Heart left ventricle (tissue), 16 donors: ENCODE measurements at regions not wholly inside any gene's neighbourhood (a gene's known extent, or its start where the extent isn't known, plus 50 kb on each side); places are given as distances from the start of the nearest gene placed in this dataset.
A peak's percentile ranks its signal among the peaks of the same experiment; 100 is the strongest.

ENCODE experiments used
- ATAC-seq, 4 donors: fragments of 200-7000 bp; cut with Tn5 transposase; one replicate each; pipeline ENCODE4 v1.9.1; 2020 to 2022; ENCODE audit warnings: moderate library complexity in 4 of 4, mild to moderate bottlenecking in 3 of 4, moderate number of reproducible peaks in 1 of 4
- DNase-seq, 5 donors: peaks; one replicate each; pipeline ENCODE4 v3.0.0-alpha.2; 2020
- H3K27ac ChIP-seq, 12 donors: fragments of 200-600 bp; sonication (generic) in 4 of 12; one replicate each; pipeline versions ENCODE4 v1.5.0 to v1.8.0; 2016 to 2022; ENCODE audit warnings: mild to moderate bottlenecking in 2 of 12
- H3K27me3 ChIP-seq, 9 donors: fragments of 200-600 bp; sonication (generic) in 2 of 9; one replicate each; pipeline versions ENCODE4 v1.5.1 to v1.8.0; 2016 to 2022; ENCODE audit warnings: mild to moderate bottlenecking in 3 of 9
- H3K36me3 ChIP-seq, 9 donors: fragments of 200-600 bp; sonication (generic) in 2 of 9; one replicate each; pipeline versions ENCODE4 v1.5.0 to v1.8.0; 2018 to 2022; ENCODE audit warnings: mild to moderate bottlenecking in 2 of 9
- H3K4me1 ChIP-seq, 12 donors: fragments of 200-600 bp; sonication (generic) in 4 of 12; one replicate each; pipeline versions ENCODE4 v1.5.0 to v1.8.0; 2016 to 2022; ENCODE audit warnings: mild to moderate bottlenecking in 3 of 12
- H3K4me3 ChIP-seq, 12 donors: fragments of 200-600 bp; sonication (generic) in 4 of 12; one replicate each; pipeline versions ENCODE4 v1.5.0 to v1.8.0; 2017 to 2022; ENCODE audit warnings: mild to moderate bottlenecking in 9 of 12, moderate library complexity in 4 of 12
- H3K9me3 ChIP-seq, 12 donors: fragments of 200-600 bp; sonication (generic) in 4 of 12; one replicate each; pipeline versions ENCODE4 v1.5.0 to v1.8.0; 2016 to 2022; ENCODE audit warnings: mild to moderate bottlenecking in 1 of 12
- POLR2A ChIP-seq, 2 donors: fragments of 450-650 bp; IDR thresholded peaks; one replicate each; pipeline ENCODE4 v1.6.1; 2017; ENCODE audit warnings: antibody characterized with exemption in 2 of 2, mild to moderate bottlenecking in 2 of 2, moderate library complexity in 2 of 2
- WGBS, 4 donors: extraction: QIAGEN DNeasy Blood & Tissue Kit in 2 of 4; methylation state at CpG; one replicate each; pipeline versions ENCODE4 v1.1.5 to v1.1.7; 2013 to 2018; 5-methylcytosine and 5-hydroxymethylcytosine counted together
- intact Hi-C, 10 donors: fragments of 100-400 bp; cut with DNase I; formaldehyde crosslinking; loops; one replicate each; pipeline versions ENCODE4 v1.11.1 to v1.14.2; 2022
- TF ChIP-seq, protein P1 (sequence below), 12 donors: fragments of 200-600 bp; sonication (generic) in 4 of 12; IDR thresholded peaks; one replicate each; pipeline versions ENCODE4 v1.5.0 to v1.8.0; 2018 to 2022; ENCODE audit warnings: antibody characterized with exemption in 12 of 12, mild to moderate bottlenecking in 5 of 12
- donor health status: ischemic (EF 13 %, LVEDD 7.1; RV severe dilation, severe dysfunction).
- donor health status: healthy with polysubstance abuse.
- donor health status: DM: no; HTN: yes; CAD: no.
- donor health status: DM: no; HTN: no; CAD: no.
- donor health status: ischemic (EF 25% LVEDD 6.9; RV normal size, moderate dysfunction).
- donor health status: ischemic (EF 25% LVEDD 5.7; RV mildly dilated, moderate dysfunction).
- donor health status: healthy.
- donor health status: DM: yes; HTN: yes; CAD: no.
- donor health status: ischemic (EF 35%, LVEDD 5.7; RV mildly dilated, moderate dysfunction).
- donor health status: nonischemic (EF 11% LVEDD 7.7; RV severe dilation, severe dysfunction).
- donor health status: DM: yes; HTN: yes; CAD: no.
- donor health status: PGD.
- donor health status: ischemic (EF 29% LVEDD 5.4; RV normal size, mild dysfunction).
- donor health status: nonischemic (EF 23%, LVEDD 6.1; RV moderate dilation, normal function).

- peaks cover 0 to 4% (median 0%) of the 10 kb centered on the region in 12 donors for H3K9me3 ChIP-seq
- no peak for ATAC-seq
- H3K4me1 ChIP-seq: no peaks in the 10 kb centered on the region
- no peak overlapping the region for H3K4me3 ChIP-seq
- WGBS, 4 donors: 69 to 76% (median 72%) methylated on average over 3 of the region's 3 CpGs
- intact Hi-C loops: no loop called here
- DNase-seq: no peak
- TF ChIP-seq, protein P1, sequence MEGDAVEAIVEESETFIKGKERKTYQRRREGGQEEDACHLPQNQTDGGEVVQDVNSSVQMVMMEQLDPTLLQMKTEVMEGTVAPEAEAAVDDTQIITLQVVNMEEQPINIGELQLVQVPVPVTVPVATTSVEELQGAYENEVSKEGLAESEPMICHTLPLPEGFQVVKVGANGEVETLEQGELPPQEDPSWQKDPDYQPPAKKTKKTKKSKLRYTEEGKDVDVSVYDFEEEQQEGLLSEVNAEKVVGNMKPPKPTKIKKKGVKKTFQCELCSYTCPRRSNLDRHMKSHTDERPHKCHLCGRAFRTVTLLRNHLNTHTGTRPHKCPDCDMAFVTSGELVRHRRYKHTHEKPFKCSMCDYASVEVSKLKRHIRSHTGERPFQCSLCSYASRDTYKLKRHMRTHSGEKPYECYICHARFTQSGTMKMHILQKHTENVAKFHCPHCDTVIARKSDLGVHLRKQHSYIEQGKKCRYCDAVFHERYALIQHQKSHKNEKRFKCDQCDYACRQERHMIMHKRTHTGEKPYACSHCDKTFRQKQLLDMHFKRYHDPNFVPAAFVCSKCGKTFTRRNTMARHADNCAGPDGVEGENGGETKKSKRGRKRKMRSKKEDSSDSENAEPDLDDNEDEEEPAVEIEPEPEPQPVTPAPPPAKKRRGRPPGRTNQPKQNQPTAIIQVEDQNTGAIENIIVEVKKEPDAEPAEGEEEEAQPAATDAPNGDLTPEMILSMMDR (IDR thresholded peaks at IDR 0.05): no peak
- TF ChIP-seq POLR2A (IDR thresholded peaks at IDR 0.05): no peak
- no peaks in the 10 kb centered on the region for H3K36me3 ChIP-seq
- no peak overlapping the region for H3K27ac ChIP-seq
- no peaks in the 10 kb centered on the region for H3K27me3 ChIP-seq
These were observed 802.4 kb downstream of the TRIML1 start for GRCh38 chr4:188941524-188942119.

DNA sequence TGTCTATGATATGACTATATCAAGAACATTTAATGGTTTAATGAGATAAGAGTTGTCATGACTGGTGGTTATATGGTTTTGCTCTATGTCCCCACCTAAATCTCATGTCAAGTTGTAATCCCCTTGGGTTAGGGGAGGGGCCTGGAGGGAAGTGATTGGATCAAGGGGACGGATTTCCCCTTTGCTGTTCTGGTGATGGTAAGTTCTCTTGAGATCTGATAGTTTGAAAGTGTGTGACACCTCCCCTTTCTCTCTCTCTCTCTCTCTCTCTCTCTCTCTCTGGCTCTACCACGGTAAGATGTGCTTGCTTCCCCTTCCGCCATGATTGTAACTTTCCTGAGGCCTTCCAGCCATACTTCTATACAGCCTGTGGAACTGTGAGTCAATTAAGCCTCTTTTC is 803.4 kb downstream of the TRIML1 start:
- Histone ChIP-seq H3K36me3 (no peaks in the 10 kb centered on the region), H3K27ac (no peak overlapping the region), H3K9me3 (peaks cover 0 to 4% (median 0%) of the 10 kb centered on the region in 12 donors), H3K4me1 (no peaks in the 10 kb centered on the region), H3K4me3 (no peak overlapping the region), H3K27me3 (no peaks in the 10 kb centered on the region)
- DNase-seq (no peak), ATAC-seq (no peak)
- 71 to 88% (median 82%) methylated on average over 3 of the region's 3 CpGs for WGBS, 4 donors
- intact Hi-C loops: no loop called here
- no peak for TF ChIP-seq POLR2A (IDR thresholded peaks at IDR 0.05)
- TF ChIP-seq, protein P1 (IDR thresholded peaks at IDR 0.05): no peak

DNA sequence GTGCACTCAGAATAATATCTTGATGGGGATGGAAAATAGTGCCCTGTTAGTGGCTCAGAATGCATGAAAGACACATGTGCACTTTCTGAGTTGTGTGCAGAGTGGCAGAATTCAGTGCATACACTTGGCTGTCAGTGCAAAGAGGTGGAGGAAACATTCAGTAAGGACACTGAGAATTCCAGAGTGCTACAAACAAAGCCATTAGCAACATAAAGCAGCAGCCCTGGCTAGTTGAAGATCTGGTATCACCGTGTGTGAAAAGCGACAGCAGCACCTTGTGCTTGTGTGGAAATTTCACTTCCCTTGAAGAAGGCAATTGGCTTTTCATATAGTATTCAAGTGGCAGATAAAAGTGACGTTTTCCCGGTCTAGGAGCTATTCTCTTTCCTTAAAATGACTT is 810.4 kb downstream of the TRIML1 start:
- H3K27ac ChIP-seq: no peak overlapping the region
- WGBS, 4 donors: 28 to 54% (median 32%) methylated on average over 4 of the region's 4 CpGs
- intact Hi-C loops: no loop called here
- no peaks in the 10 kb centered on the region for H3K4me1 ChIP-seq
- no peak for ATAC-seq
- H3K9me3 ChIP-seq: no peaks in the 10 kb centered on the region
- no peak for DNase-seq
- H3K27me3 ChIP-seq: no peaks in the 10 kb centered on the region
- no peak overlapping the region for H3K4me3 ChIP-seq
- H3K36me3 ChIP-seq: no peaks in the 10 kb centered on the region
- TF ChIP-seq POLR2A (IDR thresholded peaks at IDR 0.05): no peak
- TF ChIP-seq, protein P1 (IDR thresholded peaks at IDR 0.05): no peak

- no peak for TF ChIP-seq POLR2A (IDR thresholded peaks at IDR 0.05)
- TF ChIP-seq, protein P1 (IDR thresholded peaks at IDR 0.05): no peak
- H3K4me3 ChIP-seq: no peak overlapping the region
- DNase-seq: no peak
- no peaks in the 10 kb centered on the region for H3K27me3 ChIP-seq
- ATAC-seq: peak in 1 of 4 donors; percentile 37
- no peaks in the 10 kb centered on the region for H3K9me3 ChIP-seq
- intact Hi-C loops: no loop called here
- H3K4me1 ChIP-seq: peaks cover 0 to 5% (median 0%) of the 10 kb centered on the region in 12 donors
- 63 to 73% (median 70%) methylated on average over 2 of the region's 2 CpGs for WGBS, 4 donors
- H3K36me3 ChIP-seq: no peaks in the 10 kb centered on the region
- no peak overlapping the region for H3K27ac ChIP-seq
These were observed 815.8 kb downstream of the TRIML1 start for GRCh38 chr4:188955066-188955465.
